Uterus (tissue), 2 donors: ENCODE measurements at regions not wholly inside any gene's neighbourhood (a gene's known extent, or its start where the extent isn't known, plus 50 kb on each side); places are given as distances from the start of the nearest gene placed in this dataset.

Experiments used
- CTCF ChIP-seq, 4 experiments: fragments of 200-600 bp in 2 of 4; fragments of 450-650 bp in 2 of 4; sonication (generic) in 2 of 4; IDR thresholded peaks; one replicate each; pipeline ENCODE4 v1.5.1; 2016 to 2019; ENCODE audit warnings: antibody characterized with exemption in 4 of 4, mild to moderate bottlenecking in 2 of 4, moderate library complexity in 1 of 4
- POLR2A ChIP-seq, 2 donors: fragments of 450-650 bp; IDR thresholded peaks; one replicate each; pipeline ENCODE4 v1.6.1; 2016; ENCODE audit warnings: antibody characterized with exemption in 2 of 2, mild to moderate bottlenecking in 1 of 2, moderate library complexity in 1 of 2

DNA sequence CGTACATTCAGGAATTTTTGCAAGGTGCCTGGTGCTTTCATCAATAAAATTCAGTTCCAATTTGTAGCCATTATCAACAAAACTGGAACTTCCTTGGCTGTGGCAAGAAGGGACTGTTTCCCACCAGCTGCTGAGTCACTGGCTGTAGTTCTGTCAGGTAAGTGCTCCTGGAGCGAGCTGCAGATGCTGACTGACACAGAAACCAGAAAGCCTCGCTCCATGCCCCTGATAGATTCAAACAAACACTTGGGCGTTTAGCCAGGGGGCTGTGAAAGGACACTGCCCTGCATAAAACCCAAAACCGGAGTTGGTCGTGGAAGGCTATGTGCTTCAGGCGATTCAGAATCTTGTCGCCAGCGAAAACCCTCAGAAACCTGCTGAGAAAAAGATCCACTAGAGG is 188.4 kb upstream of the FAM9B start:
- TF ChIP-seq CTCF (IDR thresholded peaks at IDR 0.05) (no peak), POLR2A (IDR thresholded peaks at IDR 0.05) (no peak)
